Coronary artery (tissue), 2 donors: ENCODE measurements at regions not wholly inside any gene's neighbourhood (a gene's known extent, or its start where the extent isn't known, plus 50 kb on each side); places are given as distances from the start of the nearest gene placed in this dataset.

ENCODE experiments used
- DNase-seq: peaks from one replicate; pipeline ENCODE4 v3.0.0-alpha.2; 2017; ENCODE audit warnings: low spot score
- H3K27ac ChIP-seq, 2 donors: fragments of 200-600 bp; sonication (generic); one replicate each; pipeline ENCODE4 v1.5.1; 2016 to 2019
- H3K4me3 ChIP-seq: fragments of 200-600 bp; sonication (generic); 2 replicates; pipeline ENCODE4 v1.5.1; 2016; ENCODE audit warnings: mild to moderate bottlenecking, moderate library complexity
- CTCF ChIP-seq: fragments of 200-600 bp; sonication (generic); IDR thresholded peaks from one replicate; pipeline ENCODE4 v1.5.1; 2019; ENCODE audit warnings: antibody characterized with exemption

GRCh38 chr3:101096444-101096843 lies 103.2 kb upstream of the ABI3BP start:
- H3K27ac ChIP-seq = no peak overlapping the region
- H3K4me3 ChIP-seq = no peak overlapping the region
- no peak for TF ChIP-seq CTCF
- DNase-seq = no peak

- DNase-seq = no peak
- TF ChIP-seq CTCF = no peak
- Histone ChIP-seq H3K27ac (no peak overlapping the region), H3K4me3 (no peak overlapping the region)
Measured at GRCh38 chr3:101095693-101096430, 102.6 kb upstream of the ABI3BP start.

- no peak overlapping the region for H3K27ac ChIP-seq
- H3K4me3 ChIP-seq = no peak overlapping the region
- DNase-seq = no peak
- TF ChIP-seq CTCF = no peak
Measured at GRCh38 chr3:101091489-101091888, 98.3 kb upstream of the ABI3BP start.

GRCh38 chr3:101085752-101086151 lies 92.5 kb upstream of the ABI3BP start:
- no peak for DNase-seq
- TF ChIP-seq CTCF = no peak
- Histone ChIP-seq H3K27ac (no peak overlapping the region), H3K4me3 (no peak overlapping the region)

GRCh38 chr3:101084404-101084803 lies 91.2 kb upstream of the ABI3BP start:
- Histone ChIP-seq H3K4me3 (no peak overlapping the region), H3K27ac (no peak overlapping the region)
- no peak for DNase-seq
- no peak for TF ChIP-seq CTCF

GRCh38 chr3:101081999-101082398 lies 88.8 kb upstream of the ABI3BP start:
- DNase-seq = no peak
- H3K27ac ChIP-seq = no peak overlapping the region
- no peak for TF ChIP-seq CTCF

GRCh38 chr3:101081446-101081845 lies 88.2 kb upstream of the ABI3BP start:
- DNase-seq = no peak
- Histone ChIP-seq H3K27ac (no peak overlapping the region), H3K4me3 (no peak overlapping the region)
- TF ChIP-seq CTCF = no peak

More at GRCh38 chr3:101081999-101082398, 88.8 kb upstream of the ABI3BP start:
- no peak overlapping the region for H3K4me3 ChIP-seq
